ENCODE measurements at regions not wholly inside any gene's neighbourhood (a gene's known extent, or its start where the extent isn't known, plus 50 kb on each side); places are given as distances from the start of the nearest gene placed in this dataset.

DNA sequence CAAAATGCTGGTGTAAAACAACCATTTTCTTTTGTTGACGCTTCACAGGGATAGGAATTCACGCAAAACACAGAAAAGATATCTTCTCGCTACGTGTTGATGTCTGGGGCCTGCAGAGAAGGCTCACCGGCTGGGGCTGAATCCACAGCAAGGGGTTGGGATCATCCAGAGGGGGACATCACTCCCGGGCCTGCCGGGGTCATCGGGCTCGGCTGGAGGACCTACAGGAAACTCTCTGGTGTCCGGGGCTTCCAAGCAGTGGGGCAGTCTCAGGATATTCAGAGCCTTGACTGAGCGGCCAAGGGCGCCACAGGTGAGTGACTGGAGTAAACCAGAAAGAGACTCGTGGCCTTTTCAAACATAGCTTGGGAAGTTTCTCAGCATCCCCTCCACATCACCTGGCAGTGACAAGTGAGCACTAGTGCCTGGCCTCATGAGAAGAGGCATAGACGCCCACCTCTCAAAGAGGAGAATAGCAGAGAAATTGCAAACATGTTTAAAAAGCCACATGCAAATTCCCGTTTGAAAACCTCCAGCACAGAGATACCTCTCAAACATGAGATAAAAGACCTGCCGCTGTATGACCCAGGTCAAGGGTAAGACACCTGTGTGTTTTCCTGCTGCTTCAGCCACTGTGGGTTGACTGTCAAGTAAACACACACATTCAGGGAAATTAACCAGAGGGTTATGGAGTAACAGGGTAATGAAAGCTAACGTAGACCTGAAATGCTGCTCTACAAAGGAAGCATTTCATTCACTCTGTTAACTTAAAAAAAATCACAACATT lies 50.8 kb upstream of the SIMC1 start:
- no peak overlapping the region for H4K5ac ChIP-seq (ENCODE audit: insufficient read length, low read depth, low read length)
- no peak overlapping the region for H3T11ph ChIP-seq (ENCODE audit: low read length)
- no peak overlapping the region for H3K14ac ChIP-seq (ENCODE audit: insufficient read depth, low read length)
- no peak overlapping the region for H3K4me2 ChIP-seq (ENCODE audit: insufficient read depth, insufficient read length, low read length)
- H4K8ac ChIP-seq (replicated peaks; ENCODE audit: insufficient read length, low read depth, low read length), result no peak overlapping the region
- WGBS (ENCODE audit: extremely low coverage, insufficient read length, low lambda C conversion rate), result no CpG with 5 or more reads among the region's 17 CpGs
- H3K79me2 ChIP-seq (ENCODE audit: insufficient read depth, low read length), result no peaks in the 10 kb centered on the region
- no peaks in the 10 kb centered on the region for H4K20me1 ChIP-seq (ENCODE audit: control insufficient read depth, insufficient read depth, insufficient read length)
- no peak overlapping the region for H3K27ac ChIP-seq (ENCODE audit: insufficient read length, low read depth, low read length)
- no peak overlapping the region for H2BK5ac ChIP-seq (ENCODE audit: insufficient read length, low read length)
- H2AFZ ChIP-seq (ENCODE audit: low read length), result no peak overlapping the region
- Mint-ChIP-seq H3K27ac (no peak overlapping the region), H3K4me3 (no peak overlapping the region), H3K9me3 (no peaks in the 10 kb centered on the region), H3K36me3 (ENCODE audit: insufficient read depth in 1 of 3, low read depth in 3 of 3) (no peaks in the 10 kb centered on the region), H3K27me3 (ENCODE audit: low read depth) (peaks cover 32% of the 10 kb centered on the region), H3K4me1 (peaks cover 5% of the 10 kb centered on the region in 2 experiments)
- H3K9ac ChIP-seq (ENCODE audit: extremely low read depth, insufficient read length, low read length), result no peak overlapping the region
- H3K56ac ChIP-seq (ENCODE audit: insufficient read length, low read depth, low read length), result no peak overlapping the region
- no peaks in the 10 kb centered on the region for H3K23me2 ChIP-seq (ENCODE audit: insufficient read length, low read depth, low read length, poor library complexity, severe bottlenecking)
- H3K18ac ChIP-seq (ENCODE audit: insufficient read length, low read depth, low read length), result no peak overlapping the region
- no peaks in the 10 kb centered on the region for H3K79me1 ChIP-seq (ENCODE audit: insufficient read depth, low read depth, low read length, poor library complexity, severe bottlenecking)
- no peaks in the 10 kb centered on the region for H3K9me3 ChIP-seq (ENCODE audit: control insufficient read depth, low read depth, low read length)
- no peak overlapping the region for H2AK5ac ChIP-seq (ENCODE audit: insufficient read length, low read length)
- no peak overlapping the region for H3K23ac ChIP-seq (ENCODE audit: insufficient read length, low read depth, low read length)
- H2BK12ac ChIP-seq (ENCODE audit: insufficient read length, low read depth, low read length), result no peak overlapping the region
- H2BK15ac ChIP-seq (ENCODE audit: low read depth, low read length), result no peak overlapping the region
- TF ChIP-seq, protein P1, sequence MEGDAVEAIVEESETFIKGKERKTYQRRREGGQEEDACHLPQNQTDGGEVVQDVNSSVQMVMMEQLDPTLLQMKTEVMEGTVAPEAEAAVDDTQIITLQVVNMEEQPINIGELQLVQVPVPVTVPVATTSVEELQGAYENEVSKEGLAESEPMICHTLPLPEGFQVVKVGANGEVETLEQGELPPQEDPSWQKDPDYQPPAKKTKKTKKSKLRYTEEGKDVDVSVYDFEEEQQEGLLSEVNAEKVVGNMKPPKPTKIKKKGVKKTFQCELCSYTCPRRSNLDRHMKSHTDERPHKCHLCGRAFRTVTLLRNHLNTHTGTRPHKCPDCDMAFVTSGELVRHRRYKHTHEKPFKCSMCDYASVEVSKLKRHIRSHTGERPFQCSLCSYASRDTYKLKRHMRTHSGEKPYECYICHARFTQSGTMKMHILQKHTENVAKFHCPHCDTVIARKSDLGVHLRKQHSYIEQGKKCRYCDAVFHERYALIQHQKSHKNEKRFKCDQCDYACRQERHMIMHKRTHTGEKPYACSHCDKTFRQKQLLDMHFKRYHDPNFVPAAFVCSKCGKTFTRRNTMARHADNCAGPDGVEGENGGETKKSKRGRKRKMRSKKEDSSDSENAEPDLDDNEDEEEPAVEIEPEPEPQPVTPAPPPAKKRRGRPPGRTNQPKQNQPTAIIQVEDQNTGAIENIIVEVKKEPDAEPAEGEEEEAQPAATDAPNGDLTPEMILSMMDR (conservative IDR thresholded peaks at IDR 0.05), result no peak
- no peaks in the 10 kb centered on the region; the same call in 1 of the 2 replicates for H3K27me3 ChIP-seq (ENCODE audit: insufficient read depth, low read length)
- no peak for DNase-seq
- no peak overlapping the region for H3K4ac ChIP-seq (ENCODE audit: low read depth, low read length)
- H4K91ac ChIP-seq (ENCODE audit: insufficient read length, low read depth, low read length), result no peak overlapping the region
- H2BK120ac ChIP-seq (ENCODE audit: low read depth, low read length, poor library complexity, severe bottlenecking), result no peak overlapping the region
- H3K4me1 ChIP-seq (ENCODE audit: insufficient read depth, low read length), result no peaks in the 10 kb centered on the region
- H2BK20ac ChIP-seq (ENCODE audit: low read depth, low read length, poor library complexity, severe bottlenecking), result no peak overlapping the region

Measured in H9 (cell line).